Chondrocyte (in vitro differentiated cells): ENCODE measurements at regions not wholly inside any gene's neighbourhood (a gene's known extent, or its start where the extent isn't known, plus 50 kb on each side); places are given as distances from the start of the nearest gene placed in this dataset.
"Not testable (repeated sequence)": the region's sequence is repeated elsewhere in the genome, so short reads cannot be mapped to it uniquely, and the experiment has no call there.

ENCODE experiments used
- DNase-seq: peaks from one replicate; pipeline ENCODE4 v3.0.0; 2021; ENCODE audit warnings: mixed read lengths, low spot score
- H3K27ac Mint-ChIP-seq: one replicate; pipeline ENCODE4 v1.8.0; 2021; ENCODE audit warnings: mild to moderate bottlenecking, moderate library complexity, mixed read lengths; ENCODE audit not compliant: unreplicated experiment
- H3K27me3 Mint-ChIP-seq: 2 replicates; pipeline ENCODE4 v1.8.0; 2021; ENCODE audit warnings: low read depth, mixed read lengths
- H3K36me3 Mint-ChIP-seq: 2 replicates; pipeline ENCODE4 v1.8.0; 2021; ENCODE audit warnings: low read depth, mixed read lengths
- H3K4me1 Mint-ChIP-seq: 2 replicates; pipeline ENCODE4 v1.8.0; 2021; ENCODE audit warnings: low read depth, mild to moderate bottlenecking, mixed read lengths
- H3K4me3 Mint-ChIP-seq: one replicate; pipeline ENCODE4 v1.8.0; 2021; ENCODE audit warnings: mild to moderate bottlenecking, moderate library complexity, mixed read lengths; ENCODE audit not compliant: unreplicated experiment
- H3K9me3 Mint-ChIP-seq: 2 replicates; pipeline ENCODE4 v1.8.0; 2021; ENCODE audit warnings: low read depth, mixed read lengths
- TF ChIP-seq, protein P1 (sequence below): fragments of 200-600 bp; sonication (generic); IDR thresholded peaks from 2 replicates; pipeline ENCODE4 v1.5.0; 2021; ENCODE audit warnings: antibody characterized with exemption, mild to moderate bottlenecking, moderate library complexity

DNA sequence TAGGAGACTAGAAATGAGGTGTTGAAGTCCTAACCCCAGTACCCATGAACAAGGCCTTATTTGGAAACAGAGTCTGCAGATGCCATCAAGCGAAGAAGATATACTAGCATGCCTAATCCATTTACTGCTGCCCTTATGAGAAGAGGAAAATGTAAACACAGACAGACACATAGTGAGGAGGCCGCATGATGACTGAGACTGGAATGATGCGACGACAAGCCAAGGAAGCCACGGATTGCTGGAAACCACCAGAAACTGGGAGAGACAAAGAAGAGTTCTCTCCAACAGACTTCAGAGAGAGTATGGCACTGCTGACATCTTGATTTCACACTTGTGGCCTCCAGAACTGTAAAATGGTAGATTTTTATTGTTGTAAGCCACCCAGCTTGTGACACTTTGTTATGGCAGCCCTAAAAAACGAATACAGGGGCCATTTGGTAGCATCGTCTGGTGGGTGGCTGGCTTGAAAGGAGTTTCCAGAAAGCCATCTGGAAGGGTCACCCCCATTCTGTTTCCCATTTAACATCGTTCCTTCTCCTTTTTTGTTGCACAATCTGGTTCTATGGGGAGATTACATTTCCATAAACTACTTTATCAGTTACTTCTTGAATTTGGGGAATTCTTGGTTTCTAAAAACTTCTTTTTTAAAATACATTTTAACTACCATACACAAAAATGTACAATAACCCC, 193.1 kb downstream of the HSD17B3 start:
- H3K9me3 Mint-ChIP-seq, result peaks cover 24% of the 10 kb centered on the region
- H3K27me3 Mint-ChIP-seq, result peaks cover 1% of the 10 kb centered on the region
- no peak for DNase-seq
- H3K36me3 Mint-ChIP-seq, result peaks cover 3% of the 10 kb centered on the region
- H3K4me1 Mint-ChIP-seq, result peaks cover 7% of the 10 kb centered on the region
- H3K4me3 Mint-ChIP-seq, result no peak overlapping the region
- H3K27ac Mint-ChIP-seq, result no peak overlapping the region
- TF ChIP-seq, protein P1, sequence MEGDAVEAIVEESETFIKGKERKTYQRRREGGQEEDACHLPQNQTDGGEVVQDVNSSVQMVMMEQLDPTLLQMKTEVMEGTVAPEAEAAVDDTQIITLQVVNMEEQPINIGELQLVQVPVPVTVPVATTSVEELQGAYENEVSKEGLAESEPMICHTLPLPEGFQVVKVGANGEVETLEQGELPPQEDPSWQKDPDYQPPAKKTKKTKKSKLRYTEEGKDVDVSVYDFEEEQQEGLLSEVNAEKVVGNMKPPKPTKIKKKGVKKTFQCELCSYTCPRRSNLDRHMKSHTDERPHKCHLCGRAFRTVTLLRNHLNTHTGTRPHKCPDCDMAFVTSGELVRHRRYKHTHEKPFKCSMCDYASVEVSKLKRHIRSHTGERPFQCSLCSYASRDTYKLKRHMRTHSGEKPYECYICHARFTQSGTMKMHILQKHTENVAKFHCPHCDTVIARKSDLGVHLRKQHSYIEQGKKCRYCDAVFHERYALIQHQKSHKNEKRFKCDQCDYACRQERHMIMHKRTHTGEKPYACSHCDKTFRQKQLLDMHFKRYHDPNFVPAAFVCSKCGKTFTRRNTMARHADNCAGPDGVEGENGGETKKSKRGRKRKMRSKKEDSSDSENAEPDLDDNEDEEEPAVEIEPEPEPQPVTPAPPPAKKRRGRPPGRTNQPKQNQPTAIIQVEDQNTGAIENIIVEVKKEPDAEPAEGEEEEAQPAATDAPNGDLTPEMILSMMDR, result no peak

DNA sequence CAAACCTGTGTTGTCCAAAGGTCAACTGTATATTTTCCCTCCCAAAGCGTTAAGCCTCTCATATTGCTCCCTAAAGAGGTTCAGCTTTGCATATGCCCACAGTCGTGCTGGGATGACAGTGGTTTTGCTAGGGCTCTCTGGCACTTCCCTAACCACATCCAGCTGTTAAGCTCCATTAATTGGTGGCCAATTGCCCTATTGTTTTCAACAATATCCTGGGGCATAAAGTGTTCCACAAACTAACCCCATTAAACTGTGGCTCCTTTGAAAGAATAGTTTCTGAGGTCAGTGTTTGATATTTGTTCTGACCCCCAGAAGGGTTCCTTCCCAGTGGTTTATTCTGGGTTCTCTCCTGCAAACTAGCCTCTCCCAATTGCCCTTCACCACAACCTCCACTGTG, 194.5 kb downstream of the HSD17B3 start:
- Mint-ChIP-seq H3K36me3 (peaks cover 3% of the 10 kb centered on the region), H3K4me3 (no peak overlapping the region), H3K9me3 (peaks cover 26% of the 10 kb centered on the region), H3K4me1 (peaks cover 7% of the 10 kb centered on the region), H3K27me3 (peaks cover 1% of the 10 kb centered on the region), H3K27ac (no peak overlapping the region)
- TF ChIP-seq, protein P1, result no peak
- no peak for DNase-seq

- no peak overlapping the region for H3K4me3 Mint-ChIP-seq
- peaks cover 9% of the 10 kb centered on the region for H3K4me1 Mint-ChIP-seq
- peaks cover 18% of the 10 kb centered on the region for H3K9me3 Mint-ChIP-seq
- TF ChIP-seq, protein P1, result no peak
- peaks cover 2% of the 10 kb centered on the region for H3K27me3 Mint-ChIP-seq
- no peak overlapping the region for H3K27ac Mint-ChIP-seq
- peaks cover 2% of the 10 kb centered on the region for H3K36me3 Mint-ChIP-seq
- no peak for DNase-seq
Measured at GRCh38 chr9:96100385-96101300, 201.3 kb downstream of the HSD17B3 start.

DNA sequence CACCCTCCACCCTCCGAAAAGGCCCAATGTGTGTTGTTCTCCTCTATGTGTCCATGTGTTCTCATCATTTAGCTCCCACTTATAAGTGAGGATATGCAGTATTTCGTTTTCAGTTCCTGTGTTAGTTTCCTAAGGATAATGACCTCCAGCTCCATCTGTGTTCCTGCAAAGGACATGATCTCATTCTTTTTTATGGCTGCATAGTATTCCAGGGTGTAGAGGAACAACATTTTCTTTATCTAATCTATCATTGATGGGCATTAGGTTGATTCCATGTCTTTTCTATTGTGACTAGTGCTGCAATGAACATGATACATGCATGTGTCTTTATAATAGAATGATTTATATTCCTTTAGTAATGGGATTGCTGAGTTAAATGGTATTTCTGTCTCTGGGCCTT, 211.3 kb downstream of the HSD17B3 start:
- not testable (repeated sequence) for H3K27ac Mint-ChIP-seq, H3K36me3 Mint-ChIP-seq, H3K4me3 Mint-ChIP-seq, H3K4me1 Mint-ChIP-seq, DNase-seq
- Mint-ChIP-seq H3K9me3 (peaks cover 11% of the 10 kb centered on the region), H3K27me3 (peaks cover 18% of the 10 kb centered on the region)

DNA sequence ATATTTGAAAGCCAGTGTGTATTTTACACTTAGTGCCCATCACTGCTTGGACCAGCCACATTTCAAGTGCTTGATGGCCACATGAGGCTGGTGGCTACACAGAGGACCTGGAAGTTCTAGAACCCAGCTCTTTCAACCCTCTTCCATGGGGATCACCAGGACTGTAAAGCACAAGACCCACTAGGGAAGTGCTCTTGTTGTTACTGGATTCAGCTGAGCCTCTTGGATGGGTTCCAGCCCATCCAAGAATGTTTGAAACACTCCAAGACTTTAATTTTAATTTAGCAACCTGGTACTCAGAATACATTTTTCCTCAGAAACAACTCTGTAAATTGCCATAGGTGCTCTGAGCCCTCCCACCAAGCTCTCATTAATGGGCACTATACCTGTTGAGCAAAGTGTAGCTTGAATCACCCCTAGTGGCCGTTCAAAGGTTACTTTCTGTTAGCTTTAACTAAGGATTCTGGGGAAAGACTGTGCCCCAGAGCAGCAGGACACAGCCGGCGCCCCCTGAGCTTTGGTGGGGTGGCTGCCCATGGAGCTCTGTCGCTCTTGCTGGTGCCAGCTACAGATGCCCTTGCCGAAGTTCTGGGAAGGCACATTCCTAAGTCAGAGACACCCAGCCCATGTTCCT, 212.4 kb downstream of the HSD17B3 start:
- no peak for DNase-seq
- Mint-ChIP-seq H3K27me3 (peaks cover 17% of the 10 kb centered on the region), H3K4me1 (no peaks in the 10 kb centered on the region), H3K36me3 (no peaks in the 10 kb centered on the region), H3K4me3 (no peak overlapping the region), H3K27ac (no peak overlapping the region), H3K9me3 (peaks cover 9% of the 10 kb centered on the region)
- TF ChIP-seq, protein P1, result peak; percentile 12
